GM18870 (cell line): ENCODE measurements at regions not wholly inside any gene's neighbourhood (a gene's known extent, or its start where the extent isn't known, plus 50 kb on each side); places are given as distances from the start of the nearest gene placed in this dataset.
"Not testable (repeated sequence)": the region's sequence is repeated elsewhere in the genome, so short reads cannot be mapped to it uniquely, and the experiment has no call there.

ENCODE experiments used
- ATAC-seq: cut with Tn5 transposase; IDR thresholded peaks from one replicate; pipeline ENCODE4 v1.9.1; 2021; ENCODE audit warnings: moderate library complexity; ENCODE audit not compliant: unreplicated experiment

DNA sequence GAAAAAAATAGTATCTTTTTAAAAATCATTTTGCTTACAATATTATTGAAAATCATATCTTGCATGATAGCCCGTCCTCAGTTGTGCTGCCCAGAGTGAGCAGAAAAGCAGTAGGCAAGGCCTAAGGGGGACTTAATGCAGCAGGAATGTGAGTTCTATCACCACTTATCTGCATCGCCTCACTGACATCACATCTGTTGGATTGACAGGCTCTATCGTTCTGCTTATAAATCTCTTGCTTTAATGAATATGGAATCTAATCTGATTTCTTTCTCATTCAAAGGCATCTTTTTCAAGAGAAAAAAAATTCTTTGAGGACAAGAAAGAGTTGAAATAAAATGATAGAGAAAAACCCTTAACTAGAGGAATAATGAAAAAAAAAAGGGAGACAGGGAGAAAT, 249.9 kb downstream of the PAPSS1 start:
- no peak for ATAC-seq

GRCh38 chr4:107468812-107469211, 251.2 kb downstream of the PAPSS1 start:
- ATAC-seq = no peak

- no peak for ATAC-seq
Observed at GRCh38 chr4:107468156-107468555, 251.9 kb downstream of the PAPSS1 start.

GRCh38 chr4:107467461-107467860, 252.6 kb downstream of the PAPSS1 start:
- no peak for ATAC-seq

DNA sequence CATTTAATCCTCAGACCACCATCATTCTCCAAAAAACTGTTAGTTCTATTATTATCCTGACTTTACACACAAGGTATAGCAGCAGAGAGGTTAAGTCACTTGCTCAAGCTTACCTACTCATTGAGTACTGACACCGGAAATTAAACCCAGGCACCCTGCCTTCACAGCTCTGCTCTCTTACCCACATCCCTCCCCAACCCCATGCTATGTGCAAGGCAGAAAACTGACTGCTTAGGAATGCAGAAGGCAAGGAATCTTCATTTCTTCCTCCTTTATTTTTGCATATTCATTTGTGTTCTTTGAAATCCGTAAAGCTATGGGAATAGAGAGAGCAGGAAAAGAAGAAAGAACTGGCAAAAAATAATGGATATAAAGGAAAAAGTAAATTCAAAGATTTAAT, 261.8 kb downstream of the PAPSS1 start:
- no peak for ATAC-seq

DNA sequence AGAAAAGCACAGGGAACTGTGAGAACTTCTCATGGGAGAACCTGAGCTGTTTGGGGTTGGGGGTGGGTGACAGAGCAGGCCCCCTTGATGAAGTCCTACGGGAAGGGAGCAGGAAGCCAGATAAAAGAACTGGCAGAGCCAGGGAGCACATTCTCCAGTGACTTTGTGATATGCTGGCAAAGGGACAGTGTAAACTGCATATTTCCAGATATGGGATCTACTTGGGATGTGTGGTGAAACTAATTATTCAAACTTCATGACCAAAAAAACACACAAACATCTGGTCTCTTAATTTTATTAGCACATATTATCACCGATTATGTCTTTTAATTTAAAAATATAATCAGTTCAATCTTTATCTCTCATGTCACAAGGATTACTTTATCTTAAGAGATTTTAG, 266.0 kb downstream of the PAPSS1 start:
- ATAC-seq = no peak

DNA sequence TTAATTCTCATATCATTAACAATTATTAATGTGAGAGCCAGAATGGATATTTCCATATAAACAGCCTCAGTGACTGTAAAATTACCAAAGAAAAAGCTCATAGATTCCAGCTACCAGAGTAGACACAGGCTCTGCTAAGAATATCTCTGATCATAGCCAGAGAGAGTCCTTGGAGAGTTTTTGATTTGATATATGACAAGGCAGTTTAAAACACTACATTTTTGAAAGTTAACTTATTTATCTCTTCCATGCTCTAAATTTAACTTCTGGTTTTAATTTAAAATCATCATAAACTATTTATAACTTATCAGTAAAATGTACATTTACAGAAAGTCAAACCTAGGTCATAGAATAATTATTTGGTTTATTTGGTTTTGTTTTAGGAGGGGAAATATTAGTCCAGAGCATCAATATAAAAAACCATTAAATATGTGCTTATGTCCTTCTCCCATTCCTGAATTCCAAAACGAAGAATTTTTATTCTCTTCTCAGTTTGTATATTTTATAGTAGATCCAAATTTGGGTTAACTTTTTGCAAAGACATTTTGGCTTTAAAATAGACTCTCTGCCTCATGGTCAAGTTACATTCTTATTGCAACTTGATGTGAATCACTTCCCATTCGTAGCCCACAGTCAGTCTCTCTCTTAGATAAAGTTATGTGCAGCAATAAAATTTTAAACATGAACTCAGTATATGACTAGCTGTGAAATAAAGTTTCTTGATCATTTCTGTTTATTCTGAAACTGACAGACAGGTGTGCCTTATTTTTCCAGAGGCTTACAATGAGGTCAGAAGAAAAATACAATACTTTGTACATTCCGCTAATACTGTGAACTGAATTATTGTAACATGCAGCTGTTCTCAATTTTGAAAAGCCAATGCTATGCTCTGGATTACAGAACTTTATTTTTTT, 267.1 kb downstream of the PAPSS1 start:
- ATAC-seq = no peak

GRCh38 chr4:107449611-107450369, 270.2 kb downstream of the PAPSS1 start:
- no peak for ATAC-seq

DNA sequence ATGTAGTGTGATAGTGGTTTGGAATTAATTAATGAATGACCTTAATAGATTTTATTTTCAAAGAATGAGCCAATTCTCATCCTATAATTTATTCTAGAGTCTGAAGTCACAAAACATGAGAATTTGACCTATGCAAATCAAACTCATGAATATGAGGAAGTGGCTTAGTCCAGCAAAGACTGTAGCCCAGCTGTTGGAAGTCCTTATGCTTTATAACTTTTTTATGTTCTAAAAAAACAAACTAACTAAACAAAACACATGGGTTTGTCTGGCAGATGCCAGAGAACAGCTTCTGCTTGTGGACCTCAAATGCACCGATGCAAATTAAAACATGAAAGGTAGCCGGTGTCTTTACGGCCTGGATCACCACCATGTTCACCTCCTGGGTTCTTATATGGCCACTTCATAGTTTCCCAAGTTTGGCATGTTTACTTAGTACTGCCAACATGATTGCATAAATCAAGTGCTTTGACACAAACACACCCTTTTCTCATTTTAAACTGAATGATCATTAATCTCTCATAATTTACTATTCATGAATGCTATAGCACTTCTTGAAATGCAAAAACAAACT, 277.4 kb downstream of the PAPSS1 start:
- ATAC-seq = no peak

DNA sequence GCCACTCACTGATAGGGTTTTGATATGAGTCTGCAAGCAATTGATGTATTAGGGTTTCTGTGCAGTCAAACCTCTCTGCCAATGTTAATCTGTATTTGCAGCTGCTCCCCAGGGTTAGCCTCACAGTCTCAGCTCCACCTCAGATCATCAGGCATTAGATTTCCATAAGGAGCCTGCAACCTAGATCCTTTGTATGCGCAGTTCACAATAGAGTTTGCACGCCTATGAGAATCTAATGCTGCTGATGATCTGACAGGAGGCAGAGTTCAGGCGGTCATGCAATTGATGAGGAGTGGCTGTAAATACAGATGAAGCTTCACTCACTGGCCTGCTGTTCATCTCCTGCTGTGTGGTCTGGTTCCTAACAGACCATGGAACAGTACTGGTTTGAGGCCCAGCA, 280.6 kb downstream of the PAPSS1 start:
- no peak for ATAC-seq

DNA sequence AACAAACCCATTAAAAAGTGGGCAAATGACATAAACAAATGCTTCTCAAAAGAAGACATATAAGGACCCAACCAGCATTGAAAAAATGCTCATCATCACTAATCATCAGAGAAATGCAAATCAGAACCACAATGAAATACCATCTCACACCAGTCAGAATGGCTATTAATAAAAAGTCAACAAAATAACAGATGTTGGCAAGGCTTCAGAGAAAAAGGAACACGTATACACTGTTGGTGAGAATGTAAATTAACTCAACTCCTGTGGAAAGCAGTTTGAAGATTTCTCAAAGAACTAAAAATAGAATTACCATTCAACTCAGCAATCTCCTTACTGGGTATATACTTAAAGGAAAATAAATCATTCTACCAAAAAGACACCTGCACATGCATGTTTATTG, 283.6 kb downstream of the PAPSS1 start:
- not testable (repeated sequence) for ATAC-seq

- no peak for ATAC-seq
Observed at GRCh38 chr4:107432451-107432850, 287.6 kb downstream of the PAPSS1 start.

DNA sequence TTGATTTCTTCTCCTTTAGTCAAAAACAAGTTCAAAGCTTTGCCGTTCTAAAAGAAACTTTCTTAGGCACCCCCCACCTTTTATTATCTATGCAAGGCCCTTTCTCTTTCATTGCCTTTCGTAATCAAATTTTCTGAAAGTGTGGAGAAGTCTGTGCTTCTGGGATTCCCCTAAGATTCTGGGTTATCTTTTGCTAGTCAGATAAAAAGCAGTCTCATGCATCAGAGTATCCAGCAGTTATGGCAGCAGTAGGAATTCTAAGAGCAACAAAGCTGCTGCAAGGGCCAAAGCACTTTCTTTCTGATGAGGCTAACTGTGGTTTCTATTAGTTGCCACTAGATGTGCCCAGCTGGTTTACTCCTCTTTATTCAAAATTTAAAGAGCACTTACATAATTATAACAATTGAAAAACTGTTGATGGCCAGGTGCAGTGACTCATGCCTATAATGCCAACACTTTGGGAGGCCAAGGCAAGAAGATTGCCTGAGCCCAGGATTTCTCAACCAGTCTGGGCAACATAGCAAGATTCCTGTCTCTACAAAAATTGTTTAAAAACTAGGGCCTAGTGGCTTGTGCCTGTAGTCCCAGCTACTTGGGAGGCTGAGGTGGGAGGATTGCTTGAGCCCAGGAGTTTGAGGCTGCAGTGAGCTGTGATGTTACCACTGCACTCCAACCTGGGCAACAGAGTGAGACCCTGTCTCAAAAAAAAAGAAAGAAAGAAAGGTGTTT, 296.2 kb downstream of the PAPSS1 start:
- ATAC-seq = no peak

- ATAC-seq = not testable (repeated sequence)
Observed at GRCh38 chr4:107419536-107419935, 300.5 kb downstream of the PAPSS1 start.

DNA sequence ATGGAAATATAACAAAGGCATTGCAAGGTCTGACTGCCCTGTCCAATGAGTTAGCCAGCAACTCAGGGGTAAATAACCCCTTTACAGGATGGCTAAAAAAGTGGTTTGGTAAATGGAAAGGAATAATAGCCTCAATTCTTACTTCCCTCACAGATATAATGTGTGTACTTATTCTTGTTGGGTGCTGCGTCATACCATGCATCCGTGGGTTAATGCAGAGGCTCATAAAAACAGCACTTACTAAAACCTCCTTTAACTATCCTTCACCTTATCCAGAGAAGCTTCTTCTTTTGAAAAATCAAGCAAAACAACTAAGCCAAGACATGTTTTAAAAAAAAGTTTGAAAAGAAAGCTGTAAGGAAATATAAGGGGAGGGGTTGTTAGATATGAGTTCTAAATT, 301.0 kb downstream of the PAPSS1 start:
- no peak for ATAC-seq

GRCh38 chr4:107415490-107415889, 304.5 kb downstream of the PAPSS1 start:
- not testable (repeated sequence) for ATAC-seq

- not testable (repeated sequence) for ATAC-seq
Observed at GRCh38 chr4:107409872-107410271, 310.2 kb downstream of the PAPSS1 start.

DNA sequence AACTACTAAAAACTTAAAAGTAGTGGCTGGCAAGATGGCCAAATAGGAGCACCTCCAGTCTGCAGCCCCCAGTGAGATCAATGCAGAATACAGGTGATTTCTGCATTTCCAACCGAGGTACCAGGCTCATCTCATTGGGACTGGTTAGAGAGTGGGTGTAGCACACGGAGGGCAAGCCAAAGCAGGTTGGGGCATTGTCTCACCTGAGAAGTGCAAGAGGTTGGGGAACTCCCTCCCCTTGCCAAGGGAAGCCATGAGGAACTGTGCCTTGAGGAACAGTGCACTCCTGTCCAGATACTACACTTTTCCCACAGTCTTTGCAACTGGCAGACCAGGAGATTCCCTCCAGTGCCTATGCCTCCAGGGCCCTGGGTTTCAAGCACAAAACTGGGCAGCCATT, 311.1 kb downstream of the PAPSS1 start:
- no peak for ATAC-seq

GRCh38 chr4:107404591-107405300, 315.3 kb downstream of the PAPSS1 start:
- no peak for ATAC-seq

- ATAC-seq = no peak
Observed at GRCh38 chr4:107402291-107402690, 317.7 kb downstream of the PAPSS1 start.
